Tibial nerve (tissue), 3 donors: ENCODE measurements at regions not wholly inside any gene's neighbourhood (a gene's known extent, or its start where the extent isn't known, plus 50 kb on each side); places are given as distances from the start of the nearest gene placed in this dataset.

Experiments
- CTCF ChIP-seq, 5 experiments: fragments of 200-600 bp in 3 of 5; fragments of 450-650 bp in 2 of 5; sonication (generic) in 3 of 5; IDR thresholded peaks; one replicate each; pipeline ENCODE4 v1.5.1; 2016 to 2019; ENCODE audit warnings: antibody characterized with exemption in 5 of 5, mild to moderate bottlenecking in 3 of 5, moderate library complexity in 2 of 5
- POLR2A ChIP-seq, 2 donors: fragments of 450-650 bp; IDR thresholded peaks; one replicate each; pipeline ENCODE4 v1.6.1; 2017; ENCODE audit warnings: antibody characterized with exemption in 2 of 2, mild to moderate bottlenecking in 2 of 2, moderate library complexity in 2 of 2

GRCh38 chr13:32845952-32846950, 170.0 kb upstream of the KL start:
- TF ChIP-seq CTCF (IDR thresholded peaks at IDR 0.05) = no peak
- no peak for TF ChIP-seq POLR2A (IDR thresholded peaks at IDR 0.05)
